HCT116 (cell line): ENCODE measurements at regions not wholly inside any gene's neighbourhood (a gene's known extent, or its start where the extent isn't known, plus 50 kb on each side); places are given as distances from the start of the nearest gene placed in this dataset.

ENCODE experiments used
- ATAC-seq: fragments of 200-7000 bp; cut with Tn5 transposase; 2 replicates; pipeline ENCODE4 v1.9.1; 2020; ENCODE audit warnings: mild to moderate bottlenecking, moderate library complexity
- BruUV-seq: library from RNA; stranded (reverse); fragments of 400-500 nt; replicated peaks from 2 replicates; lab custom pipeline; 2021; lab: Mats Ljungman, UMichigan
- CTCF ChIA-PET: fragments of 300-600 bp; sonication (Branson Sonifier 250); formaldehyde crosslinking; loops from one replicate; lab custom pipeline; 2021; ENCODE audit warnings: antibody characterized with exemption; lab: Charles Lee
- POLR2A ChIA-PET: fragments of 300-600, 350-600 bp; sonication (Branson Sonifier 250); formaldehyde crosslinking; loops from one replicate; lab custom pipeline; 2021; ENCODE audit warnings: antibody characterized with exemption; lab: Charles Lee
- RAD21 ChIA-PET, 2 experiments: fragments of 300-600 bp; sonication (Branson Sonifier 250); formaldehyde crosslinking; loops; one replicate each; lab custom pipeline; 2023; ENCODE audit warnings: low total read pairs in 2 of 2; ENCODE audit not compliant: uncharacterized antibody in 2 of 2, unreplicated experiment in 2 of 2, low non-redundant PET in 1 of 2; lab: Charles Lee
- DNase-seq: peaks from one replicate; pipeline ENCODE4 v3.0.0-alpha.2; 2010; ENCODE audit warnings: low read depth, low spot score
- H2AFZ ChIP-seq: fragments of 200-600 bp; shearing (Covaris generic), sonication (generic); 2 replicates; pipeline ENCODE4 v1.6.1; 2017; ENCODE audit warnings: low read depth, mixed run types, mixed read lengths, antibody characterized with exemption, low read length; ENCODE audit not compliant: poor library complexity, severe bottlenecking
- H3K27ac ChIP-seq: 2 replicates; pipeline ENCODE4 v1.5.1; 2012; ENCODE audit warnings: low read depth, low read length
- H3K27me3 ChIP-seq: fragments of 200-600 bp; sonication (generic); 2 replicates; pipeline ENCODE4 v1.6.1; 2016; ENCODE audit warnings: mixed run types, low read length, mixed read lengths; ENCODE audit not compliant: insufficient read depth
- H3K36me3 ChIP-seq, 2 experiments: fragments of 200-500 bp in 1 of 2; fragments of 200-600 bp in 1 of 2; sonication (Bioruptor generic) in 1 of 2; sonication (generic) in 1 of 2; 2 replicates each; pipeline versions ENCODE4 v1.5.1 to v1.6.1; 2014 to 2016; ENCODE audit warnings: low read length in 2 of 2, inconsistent platforms in 1 of 2, mixed read lengths in 1 of 2, mixed run types in 1 of 2; ENCODE audit not compliant: insufficient read depth in 2 of 2, control insufficient read depth in 1 of 2
- H3K4me1 ChIP-seq, 2 experiments: fragments of 200-600 bp in 1 of 2; sonication (generic) in 1 of 2; 2 replicates each; pipeline versions ENCODE4 v1.5.1 to v1.6.1; 2012 to 2017; ENCODE audit warnings: low read length in 2 of 2, inconsistent platforms in 1 of 2, mild to moderate bottlenecking in 1 of 2, mixed read lengths in 1 of 2, mixed run types in 1 of 2, moderate library complexity in 1 of 2; ENCODE audit not compliant: insufficient read depth in 2 of 2, control insufficient read depth in 1 of 2
- H3K4me2 ChIP-seq: fragments of 200-600 bp; sonication (generic); 2 replicates; pipeline ENCODE4 v1.6.1; 2017; ENCODE audit warnings: mixed run types, low read length, mixed read lengths
- H3K4me3 ChIP-seq, 2 experiments: fragments of 200-600 bp in 1 of 2; sonication (generic) in 1 of 2; replicated peaks in 1 of 2; 2 replicates each; pipeline ENCODE4 v1.5.1; 2011 to 2016; ENCODE audit warnings: low read length in 2 of 2, control low read depth in 1 of 2, low read depth in 1 of 2, mild to moderate bottlenecking in 1 of 2, mixed read lengths in 1 of 2, mixed run types in 1 of 2
- H3K79me2 ChIP-seq: fragments of 200-600 bp; sonication (generic); 2 replicates; pipeline ENCODE4 v1.6.1; 2017; ENCODE audit warnings: mild to moderate bottlenecking, mixed run types, low read length, moderate library complexity, mixed read lengths; ENCODE audit not compliant: insufficient read depth
- H3K9ac ChIP-seq: fragments of 200-600 bp; sonication (generic); 2 replicates; pipeline ENCODE4 v1.6.1; 2016; ENCODE audit warnings: low read length, mixed read lengths
- H3K9me2 ChIP-seq: fragments of 200-600 bp; sonication (generic), shearing (Covaris generic); 2 replicates; pipeline ENCODE4 v1.6.1; 2017; ENCODE audit warnings: mixed run types, mild to moderate bottlenecking, moderate library complexity; ENCODE audit not compliant: insufficient read depth
- H3K9me3 ChIP-seq, 2 experiments: fragments of 200-500 bp in 1 of 2; fragments of 200-600 bp in 1 of 2; sonication (Bioruptor generic) in 1 of 2; sonication (generic) in 1 of 2; 2 replicates each; pipeline ENCODE4 v1.6.1; 2014 to 2017; ENCODE audit warnings: low read length in 2 of 2, mixed read lengths in 2 of 2, inconsistent platforms in 1 of 2, low read depth in 1 of 2, mild to moderate bottlenecking in 1 of 2, mixed run types in 1 of 2, moderate library complexity in 1 of 2; ENCODE audit not compliant: control insufficient read depth in 1 of 2, insufficient read depth in 1 of 2
- H4K20me1 ChIP-seq: fragments of 200-600 bp; sonication (generic), shearing (Covaris generic); 2 replicates; pipeline ENCODE4 v1.6.1; 2017; ENCODE audit warnings: mixed run types, mild to moderate bottlenecking, moderate library complexity; ENCODE audit not compliant: insufficient read depth
- ATF3 ChIP-seq: IDR thresholded peaks from 2 replicates; pipeline ENCODE4 v1.6.1; 2012
- CEBPB ChIP-seq: IDR thresholded peaks from 2 replicates; pipeline ENCODE4 v1.6.1; 2012; ENCODE audit warnings: low read depth
- EGR1 ChIP-seq: IDR thresholded peaks from 2 replicates; pipeline ENCODE4 v1.6.1; 2012; ENCODE audit warnings: low read depth
- POLR2A ChIP-seq: IDR thresholded peaks from 2 replicates; pipeline ENCODE4 v1.7.0; 2011; ENCODE audit warnings: borderline replicate concordance; ENCODE audit not compliant: insufficient read depth, insufficient read length; ENCODE audit errors: extremely low read depth
- TCF7L2 ChIP-seq: IDR thresholded peaks from 2 replicates; pipeline ENCODE4 v1.7.0; 2011; ENCODE audit warnings: borderline replicate concordance, inconsistent platforms; ENCODE audit not compliant: insufficient read depth, insufficient read length; ENCODE audit errors: extremely low read depth
- ZFX ChIP-seq: fragments of 450-650 bp; IDR thresholded peaks from 2 replicates; pipeline ENCODE4 v1.6.1; 2017
- ZNF274 ChIP-seq: fragments of 200-500 bp; sonication (Bioruptor generic); IDR thresholded peaks from 2 replicates; pipeline ENCODE4 v1.6.1; 2014; ENCODE audit warnings: mild to moderate bottlenecking, low read depth, low read length, inconsistent platforms
- intact Hi-C: fragments of 100-400 bp; cut with micrococcal nuclease; formaldehyde crosslinking; loops from 2 replicates; pipeline ENCODE4 v1.10.0; 2022

- Histone ChIP-seq H2AFZ (no peak overlapping the region), H3K27ac (no peak overlapping the region), H4K20me1 (no peaks in the 10 kb centered on the region), H3K4me1 (no peaks in the 10 kb centered on the region), H3K27me3 (no peaks in the 10 kb centered on the region), H3K4me2 (no peak overlapping the region), H3K36me3 (no peaks in the 10 kb centered on the region), H3K9me3 (no peaks in the 10 kb centered on the region), H3K79me2 (no peaks in the 10 kb centered on the region)
- DNase-seq, result no peak
- ChIA-PET CTCF (no interaction called here), POLR2A (no interaction called here)
- intact Hi-C loops, result no loop called here
- TF ChIP-seq ZFX, result no peak
- TF ChIP-seq, all 23 proteins: peak for 0
- RAD21 ChIA-PET, result no interaction called here
- H3K9ac ChIP-seq, result no peak overlapping the region
- ATAC-seq, result peak; percentile 36; the same call in 1 of the 2 replicates
- no TSS peak for BruUV-seq
- no peak overlapping the region for H3K4me3 ChIP-seq
- no peaks in the 10 kb centered on the region for H3K9me2 ChIP-seq
Measured at GRCh38 chr20:30593572-30593971, 663.9 kb upstream of the DEFB115 start.

GRCh38 chr20:30594112-30594511 lies 663.4 kb upstream of the DEFB115 start:
- TF ChIP-seq TCF7L2, result no peak
- no peak for TF ChIP-seq POLR2A
- no peak for TF ChIP-seq EGR1
- TF ChIP-seq ZNF274, result no peak
- TF ChIP-seq ATF3, result no peak
- no peak for TF ChIP-seq CEBPB
- DNase-seq, result no peak
- RAD21 ChIA-PET, result no interaction called here
- intact Hi-C loops, result no loop called here
- Histone ChIP-seq H4K20me1 (no peaks in the 10 kb centered on the region), H3K4me3 (no peak overlapping the region), H3K27me3 (no peaks in the 10 kb centered on the region), H3K9me3 (no peaks in the 10 kb centered on the region), H3K79me2 (no peaks in the 10 kb centered on the region), H3K4me2 (no peak overlapping the region), H3K9ac (no peak overlapping the region), H3K36me3 (no peaks in the 10 kb centered on the region), H3K9me2 (no peaks in the 10 kb centered on the region), H3K4me1 (no peaks in the 10 kb centered on the region), H3K27ac (no peak overlapping the region), H2AFZ (no peak overlapping the region)
- POLR2A ChIA-PET, result no interaction called here
- CTCF ChIA-PET, result no interaction called here
- no TSS peak for BruUV-seq
- ATAC-seq, result no peak
